ENCODE measurements at regions not wholly inside any gene's neighbourhood (a gene's known extent, or its start where the extent isn't known, plus 50 kb on each side); places are given as distances from the start of the nearest gene placed in this dataset.
"Not testable (repeated sequence)": the region's sequence is repeated elsewhere in the genome, so short reads cannot be mapped to it uniquely, and the experiment has no call there.

- Histone ChIP-seq H3K9me3 (ENCODE audit: low read length) (no peaks in the 10 kb centered on the region), H3K4me1 (ENCODE audit: insufficient read depth, low read length) (no peaks in the 10 kb centered on the region), H3K27me3 (ENCODE audit: insufficient read depth, low read length) (no peaks in the 10 kb centered on the region), H3K4me3 (ENCODE audit: low read length) (no peak overlapping the region), H3K36me3 (ENCODE audit: insufficient read depth, low read length) (no peaks in the 10 kb centered on the region), H2AFZ (ENCODE audit: low read depth, low read length) (no peak overlapping the region)
Observed at GRCh38 chrX:42832764-42833549, 55.0 kb upstream of the PPP1R2C start.

DNA sequence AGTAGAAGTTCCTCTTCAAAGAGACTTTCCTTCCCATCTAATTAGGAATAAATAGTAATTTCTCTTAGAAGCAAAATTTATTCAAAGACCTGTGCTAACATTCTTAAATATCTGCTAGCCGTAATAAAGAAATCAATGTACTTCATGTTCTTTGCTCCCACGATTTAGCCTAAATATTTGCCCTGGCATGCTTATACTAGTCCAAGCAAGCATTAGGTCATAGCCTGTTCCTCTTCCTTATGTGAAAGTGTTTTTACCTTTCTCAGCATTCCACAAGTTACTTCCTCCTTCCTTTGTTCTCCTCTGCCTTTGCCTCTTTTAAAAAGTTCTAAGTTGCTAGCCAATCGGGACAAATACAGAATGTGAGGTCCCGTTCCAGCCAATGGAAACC, 55.6 kb upstream of the PPP1R2C start:
- H3K9me3 ChIP-seq (ENCODE audit: low read length); H3K4me3 ChIP-seq (ENCODE audit: low read length); H3K27me3 ChIP-seq (ENCODE audit: insufficient read depth, low read length); H2AFZ ChIP-seq (ENCODE audit: low read depth, low read length); H3K4me1 ChIP-seq (ENCODE audit: insufficient read depth, low read length); H3K36me3 ChIP-seq (ENCODE audit: insufficient read depth, low read length): not testable (repeated sequence)

- Histone ChIP-seq H3K9me3 (ENCODE audit: low read length) (no peaks in the 10 kb centered on the region), H3K27me3 (ENCODE audit: insufficient read depth, low read length) (no peaks in the 10 kb centered on the region), H3K36me3 (ENCODE audit: insufficient read depth, low read length) (no peaks in the 10 kb centered on the region), H3K4me3 (ENCODE audit: low read length) (no peak overlapping the region), H3K4me1 (ENCODE audit: insufficient read depth, low read length) (no peaks in the 10 kb centered on the region), H2AFZ (ENCODE audit: low read depth, low read length) (no peak overlapping the region)
Observed at GRCh38 chrX:42837101-42837726, 59.3 kb upstream of the PPP1R2C start.

- no peaks in the 10 kb centered on the region for H3K9me3 ChIP-seq (ENCODE audit: low read length)
- H3K4me3 ChIP-seq (ENCODE audit: low read length), result no peak overlapping the region
- no peaks in the 10 kb centered on the region for H3K27me3 ChIP-seq (ENCODE audit: insufficient read depth, low read length)
- no peaks in the 10 kb centered on the region for H3K36me3 ChIP-seq (ENCODE audit: insufficient read depth, low read length)
- H2AFZ ChIP-seq (ENCODE audit: low read depth, low read length), result no peak overlapping the region
- no peaks in the 10 kb centered on the region for H3K4me1 ChIP-seq (ENCODE audit: insufficient read depth, low read length)
Observed at GRCh38 chrX:42837747-42838146, 59.8 kb upstream of the PPP1R2C start.

GRCh38 chrX:42839632-42840031, 61.7 kb upstream of the PPP1R2C start:
- Histone ChIP-seq H3K4me1 (ENCODE audit: insufficient read depth, low read length) (no peaks in the 10 kb centered on the region), H3K27me3 (ENCODE audit: insufficient read depth, low read length) (no peaks in the 10 kb centered on the region), H3K4me3 (ENCODE audit: low read length) (no peak overlapping the region), H2AFZ (ENCODE audit: low read depth, low read length) (no peak overlapping the region), H3K9me3 (ENCODE audit: low read length) (no peaks in the 10 kb centered on the region), H3K36me3 (ENCODE audit: insufficient read depth, low read length) (no peaks in the 10 kb centered on the region)

DNA sequence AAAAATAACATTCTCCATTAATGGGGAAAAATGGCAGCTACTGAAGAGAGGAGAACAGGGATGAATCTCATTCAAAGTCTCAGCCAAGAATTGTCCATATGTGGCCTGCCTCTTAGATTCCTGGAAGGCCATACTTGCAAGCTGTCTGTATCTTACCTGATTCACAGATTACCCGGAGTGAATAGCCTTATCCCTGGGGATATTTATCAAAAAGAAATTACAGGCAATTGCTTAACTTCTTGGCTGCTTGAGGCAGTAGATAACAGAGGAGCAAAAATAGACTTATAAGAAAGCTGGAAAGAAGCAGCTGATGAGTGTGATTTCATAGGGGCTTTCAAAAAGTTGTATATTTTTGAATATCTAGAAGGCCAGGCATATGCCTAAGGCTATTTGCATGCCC, 68.8 kb upstream of the PPP1R2C start:
- H3K27me3 ChIP-seq (ENCODE audit: insufficient read depth, low read length), result no peaks in the 10 kb centered on the region
- no peaks in the 10 kb centered on the region for H3K4me1 ChIP-seq (ENCODE audit: insufficient read depth, low read length)
- H3K9me3 ChIP-seq (ENCODE audit: low read length), result no peaks in the 10 kb centered on the region
- no peaks in the 10 kb centered on the region for H3K36me3 ChIP-seq (ENCODE audit: insufficient read depth, low read length)
- no peak overlapping the region for H2AFZ ChIP-seq (ENCODE audit: low read depth, low read length)
- no peak overlapping the region for H3K4me3 ChIP-seq (ENCODE audit: low read length)

- H2AFZ ChIP-seq (ENCODE audit: low read depth, low read length), result no peak overlapping the region
- no peaks in the 10 kb centered on the region for H3K4me1 ChIP-seq (ENCODE audit: insufficient read depth, low read length)
- H3K9me3 ChIP-seq (ENCODE audit: low read length), result no peaks in the 10 kb centered on the region
- no peaks in the 10 kb centered on the region for H3K27me3 ChIP-seq (ENCODE audit: insufficient read depth, low read length)
- H3K4me3 ChIP-seq (ENCODE audit: low read length), result no peak overlapping the region
- no peaks in the 10 kb centered on the region for H3K36me3 ChIP-seq (ENCODE audit: insufficient read depth, low read length)
Observed at GRCh38 chrX:42855259-42855658, 77.3 kb upstream of the PPP1R2C start.

DNA sequence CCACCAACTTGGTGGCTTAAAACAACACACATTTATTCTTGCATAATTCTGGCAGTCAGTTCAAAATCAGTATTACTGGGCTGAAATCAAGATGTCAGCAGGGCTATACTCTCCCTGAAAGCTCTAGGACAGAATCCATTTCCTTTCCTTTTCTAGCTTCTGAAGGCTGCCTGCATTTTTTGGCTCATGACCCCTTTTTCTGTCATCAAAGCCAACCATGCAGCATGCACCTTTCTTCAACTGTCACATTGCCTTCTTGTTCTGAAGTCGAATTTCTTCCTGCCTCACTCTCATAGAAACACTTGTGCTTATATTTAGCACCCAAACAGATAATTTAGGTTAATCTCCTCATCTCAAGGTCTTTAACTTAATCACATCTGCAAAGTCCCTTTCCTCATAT, 79.8 kb upstream of the PPP1R2C start:
- Histone ChIP-seq H3K4me3 (ENCODE audit: low read length) (no peak overlapping the region), H3K27me3 (ENCODE audit: insufficient read depth, low read length) (no peaks in the 10 kb centered on the region), H3K4me1 (ENCODE audit: insufficient read depth, low read length) (no peaks in the 10 kb centered on the region), H3K36me3 (ENCODE audit: insufficient read depth, low read length) (no peaks in the 10 kb centered on the region), H2AFZ (ENCODE audit: low read depth, low read length) (no peak overlapping the region), H3K9me3 (ENCODE audit: low read length) (no peaks in the 10 kb centered on the region)

- no peak overlapping the region for H2AFZ ChIP-seq (ENCODE audit: low read depth, low read length)
- no peaks in the 10 kb centered on the region for H3K36me3 ChIP-seq (ENCODE audit: insufficient read depth, low read length)
- H3K4me3 ChIP-seq (ENCODE audit: low read length), result no peak overlapping the region
- no peaks in the 10 kb centered on the region for H3K27me3 ChIP-seq (ENCODE audit: insufficient read depth, low read length)
- H3K9me3 ChIP-seq (ENCODE audit: low read length), result no peaks in the 10 kb centered on the region
- H3K4me1 ChIP-seq (ENCODE audit: insufficient read depth, low read length), result no peaks in the 10 kb centered on the region
Observed at GRCh38 chrX:42869011-42869410, 91.0 kb upstream of the PPP1R2C start.

GRCh38 chrX:42869659-42870476, 91.9 kb upstream of the PPP1R2C start:
- H3K9me3 ChIP-seq (ENCODE audit: low read length), result no peaks in the 10 kb centered on the region
- H3K27me3 ChIP-seq (ENCODE audit: insufficient read depth, low read length), result no peaks in the 10 kb centered on the region
- no peaks in the 10 kb centered on the region for H3K4me1 ChIP-seq (ENCODE audit: insufficient read depth, low read length)
- H3K4me3 ChIP-seq (ENCODE audit: low read length), result no peak overlapping the region
- no peaks in the 10 kb centered on the region for H3K36me3 ChIP-seq (ENCODE audit: insufficient read depth, low read length)
- H2AFZ ChIP-seq (ENCODE audit: low read depth, low read length), result no peak overlapping the region

DNA sequence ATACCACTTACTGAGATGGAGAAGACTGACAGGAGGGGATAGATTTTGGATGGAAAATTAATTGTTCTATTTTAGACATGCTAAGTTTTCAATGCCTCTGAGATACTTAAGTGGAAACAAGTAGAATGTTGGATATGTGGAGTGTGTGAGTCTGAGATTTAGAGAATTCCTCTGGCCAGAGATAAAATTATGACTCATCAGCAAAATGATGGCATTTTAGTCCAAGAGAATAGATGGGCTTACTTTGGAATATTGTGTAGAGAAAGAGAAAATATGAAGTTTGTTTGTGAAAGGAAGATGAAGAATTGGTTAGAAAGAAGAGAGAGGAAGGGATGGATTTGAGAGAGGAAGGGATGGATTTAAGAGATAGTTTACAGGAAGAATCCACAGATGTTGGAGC, 108.6 kb upstream of the PPP1R2C start:
- no peak overlapping the region for H3K4me3 ChIP-seq (ENCODE audit: low read length)
- no peak overlapping the region for H2AFZ ChIP-seq (ENCODE audit: low read depth, low read length)
- H3K9me3 ChIP-seq (ENCODE audit: low read length), result no peaks in the 10 kb centered on the region
- H3K36me3 ChIP-seq (ENCODE audit: insufficient read depth, low read length), result no peaks in the 10 kb centered on the region
- no peaks in the 10 kb centered on the region for H3K27me3 ChIP-seq (ENCODE audit: insufficient read depth, low read length)
- H3K4me1 ChIP-seq (ENCODE audit: insufficient read depth, low read length), result no peaks in the 10 kb centered on the region

- no peak overlapping the region for H3K4me3 ChIP-seq (ENCODE audit: low read length)
- no peaks in the 10 kb centered on the region for H3K36me3 ChIP-seq (ENCODE audit: insufficient read depth, low read length)
- H2AFZ ChIP-seq (ENCODE audit: low read depth, low read length), result no peak overlapping the region
- H3K27me3 ChIP-seq (ENCODE audit: insufficient read depth, low read length), result no peaks in the 10 kb centered on the region
- no peaks in the 10 kb centered on the region for H3K9me3 ChIP-seq (ENCODE audit: low read length)
- no peaks in the 10 kb centered on the region for H3K4me1 ChIP-seq (ENCODE audit: insufficient read depth, low read length)
Observed at GRCh38 chrX:42900947-42901346, 123.0 kb upstream of the PPP1R2C start.

- Histone ChIP-seq H3K36me3 (ENCODE audit: insufficient read depth, low read length) (no peaks in the 10 kb centered on the region), H3K9me3 (ENCODE audit: low read length) (no peaks in the 10 kb centered on the region), H3K27me3 (ENCODE audit: insufficient read depth, low read length) (no peaks in the 10 kb centered on the region), H3K4me1 (ENCODE audit: insufficient read depth, low read length) (no peaks in the 10 kb centered on the region), H2AFZ (ENCODE audit: low read depth, low read length) (no peak overlapping the region), H3K4me3 (ENCODE audit: low read length) (no peak overlapping the region)
Observed at GRCh38 chrX:42902513-42902912, 124.5 kb upstream of the PPP1R2C start.

All from neuron (in vitro differentiated cells).